GM11168 (cell line): ENCODE measurements at regions not wholly inside any gene's neighbourhood (a gene's known extent, or its start where the extent isn't known, plus 50 kb on each side); places are given as distances from the start of the nearest gene placed in this dataset.
"Not testable (repeated sequence)": the region's sequence is repeated elsewhere in the genome, so short reads cannot be mapped to it uniquely, and the experiment has no call there.

Source experiments
- in situ Hi-C: fragments of 300-500 bp; cut with MboI; formaldehyde crosslinking; loops from one replicate; pipeline ENCODE4 v1.12.0; 2022; ENCODE audit warnings: low sequenced_read_pairs; ENCODE audit not compliant: unreplicated experiment

- in situ Hi-C loops = no loop called here
Observed at GRCh38 chr18:60021556-60021955, 121.8 kb downstream of the PMAIP1 start.

GRCh38 chr18:60020107-60020925, 120.5 kb downstream of the PMAIP1 start:
- in situ Hi-C loops = no loop called here

GRCh38 chr18:60019463-60019840, 119.7 kb downstream of the PMAIP1 start:
- in situ Hi-C loops = no loop called here

- in situ Hi-C loops = no loop called here
Observed at GRCh38 chr18:60018618-60019462, 119.0 kb downstream of the PMAIP1 start.

- in situ Hi-C loops = not testable (repeated sequence)
Observed at GRCh38 chr18:60018134-60018533, 118.3 kb downstream of the PMAIP1 start.

GRCh38 chr18:60017371-60017770, 117.6 kb downstream of the PMAIP1 start:
- in situ Hi-C loops = no loop called here

GRCh38 chr18:60015826-60016225, 116.0 kb downstream of the PMAIP1 start:
- in situ Hi-C loops = not testable (repeated sequence)

GRCh38 chr18:60013148-60013547, 113.4 kb downstream of the PMAIP1 start:
- in situ Hi-C loops = not testable (repeated sequence)

GRCh38 chr18:60010984-60011383, 111.2 kb downstream of the PMAIP1 start:
- in situ Hi-C loops = no loop called here

- in situ Hi-C loops = no loop called here
Observed at GRCh38 chr18:60010513-60010912, 110.7 kb downstream of the PMAIP1 start.

GRCh38 chr18:60007661-60008060, 107.9 kb downstream of the PMAIP1 start:
- in situ Hi-C loops = loop anchor here (10.0 kb wide), 1 partner anchor 57 kb away; no protein-coding TSS in a partner anchor

GRCh38 chr18:60003610-60004185, 103.9 kb downstream of the PMAIP1 start:
- in situ Hi-C loops = loop anchor here (10.0 kb wide), 1 partner anchor 61 kb away; no protein-coding TSS in a partner anchor

- in situ Hi-C loops = loop anchor here (25.0 kb wide), 1 partner anchor 416 kb away; no protein-coding TSS in a partner anchor
Observed at GRCh38 chr18:59996370-59996966, 96.7 kb downstream of the PMAIP1 start.

- in situ Hi-C loops = loop anchor here (25.0 kb wide), 1 partner anchor 418 kb away; no protein-coding TSS in a partner anchor
Observed at GRCh38 chr18:59994357-59994756, 94.6 kb downstream of the PMAIP1 start.

GRCh38 chr18:59993560-59993959, 93.8 kb downstream of the PMAIP1 start:
- in situ Hi-C loops = loop anchor here (25.0 kb wide), 1 partner anchor 419 kb away; no protein-coding TSS in a partner anchor

GRCh38 chr18:59990121-59990823, 90.5 kb downstream of the PMAIP1 start:
- in situ Hi-C loops = loop anchor here (25.0 kb wide), 1 partner anchor 422 kb away; no protein-coding TSS in a partner anchor

GRCh38 chr18:59988098-59988706, 88.4 kb downstream of the PMAIP1 start:
- in situ Hi-C loops = loop anchor here (10.0 to 25.0 kb wide), 2 partner anchors 424 to 557 kb away; no protein-coding TSS in a partner anchor

- in situ Hi-C loops = loop anchor here (10.0 to 25.0 kb wide), 2 partner anchors 425 to 558 kb away; no protein-coding TSS in a partner anchor
Observed at GRCh38 chr18:59987102-59987501, 87.3 kb downstream of the PMAIP1 start.

- in situ Hi-C loops = loop anchor here (10.0 to 25.0 kb wide), 2 partner anchors 426 to 559 kb away; no protein-coding TSS in a partner anchor
Observed at GRCh38 chr18:59986139-59986538, 86.3 kb downstream of the PMAIP1 start.
